ENCODE measurements at regions not wholly inside any gene's neighbourhood (a gene's known extent, or its start where the extent isn't known, plus 50 kb on each side); places are given as distances from the start of the nearest gene placed in this dataset.
"Not testable (repeated sequence)": the region's sequence is repeated elsewhere in the genome, so short reads cannot be mapped to it uniquely, and the experiment has no call there.

GRCh38 chr2:185674232-185674631 is 64.4 kb upstream of the FSIP2 start:
- no peak overlapping the region for H3K27ac ChIP-seq
- TF ChIP-seq CTCF (conservative IDR thresholded peaks at IDR 0.05) (no peak), ZFX (IDR thresholded peaks at IDR 0.05) (no peak)

GRCh38 chr2:185676316-185676715 is 62.3 kb upstream of the FSIP2 start:
- TF ChIP-seq CTCF (conservative IDR thresholded peaks at IDR 0.05) (no peak), ZFX (IDR thresholded peaks at IDR 0.05) (no peak)
- H3K27ac ChIP-seq = no peak overlapping the region

- not testable (repeated sequence) for H3K27ac ChIP-seq
These were observed 51.6 kb upstream of the FSIP2 start for GRCh38 chr2:185687001-185687400.

- H3K27ac ChIP-seq = no peak overlapping the region
- TF ChIP-seq CTCF (conservative IDR thresholded peaks at IDR 0.05) = no peak
- TF ChIP-seq ZFX (IDR thresholded peaks at IDR 0.05) = no peak
These were observed 50.6 kb upstream of the FSIP2 start for GRCh38 chr2:185687967-185688366.

Data from C4-2B (cell line).